K562 (cell line): ENCODE measurements at regions not wholly inside any gene's neighbourhood (a gene's known extent, or its start where the extent isn't known, plus 50 kb on each side); places are given as distances from the start of the nearest gene placed in this dataset.

Experiments used
- ATAC-seq: fragments of 200-7000 bp; cut with Tn5 transposase; 3 replicates; pipeline ENCODE4 v1.9.1; 2020; ENCODE audit warnings: moderate library complexity
- BruUV-seq: library from RNA; stranded (reverse); fragments of 400-500 nt; replicated peaks from 2 replicates; lab custom pipeline; 2021; lab: Mats Ljungman, UMichigan
- CTCF ChIA-PET: fragments of 300-600 bp; formaldehyde crosslinking; extraction: SDS; loops from one replicate; lab custom pipeline; 2021; ENCODE audit warnings: low intra/inter-chr PET ratio; lab: Yijun Ruan, JAX
- POLR2A ChIA-PET: fragments of 300-600, 350-650 bp; sonication (Branson Sonifier 250); formaldehyde crosslinking; extraction: SDS; loops from one replicate; lab custom pipeline; 2021; ENCODE audit warnings: antibody characterized with exemption, inconsistent platforms; lab: Yijun Ruan, JAX
- DNase-seq, 4 experiments: peaks; one replicate each; pipeline versions ENCODE4 v3.0.0 to v3.0.0-alpha.2; 2011 to 2018; ENCODE audit warnings: low spot score in 3 of 4, mixed read lengths in 3 of 4; ENCODE audit errors: extremely low read depth in 1 of 4
- FAIRE-seq: peaks from 2 replicates; lab custom pipeline; 2011; peaks lifted over from hg19 to GRCh38; lab: Jason Lieb, UNC
- H2AFZ ChIP-seq: 2 replicates; pipeline ENCODE4 v1.6.0; 2011; ENCODE audit warnings: low read depth, low read length, control low read depth, inconsistent platforms
- H3K27ac ChIP-seq: fragments of 200-600 bp; 3 replicates; pipeline ENCODE4 v1.8.0; 2011; ENCODE audit warnings: low read depth, mild to moderate bottlenecking, control low read depth, inconsistent platforms, low read length, moderate library complexity, mixed read lengths; ENCODE audit errors: extremely low read depth
- H3K27me3 ChIP-seq, 2 experiments: fragments of 300-600 bp in 1 of 2; 2 replicates in 1 of 2; 3 replicates in 1 of 2; pipeline versions ENCODE4 v1.6.0 to v1.8.0; 2011; ENCODE audit warnings: inconsistent platforms in 2 of 2, low read length in 2 of 2, mild to moderate bottlenecking in 1 of 2, mixed read lengths in 1 of 2, moderate library complexity in 1 of 2; ENCODE audit not compliant: control insufficient read depth in 2 of 2, insufficient read depth in 2 of 2
- H3K36me3 ChIP-seq: fragments of 300-600 bp; 3 replicates; pipeline ENCODE4 v1.8.0; 2011; ENCODE audit warnings: mild to moderate bottlenecking, low read length, inconsistent platforms; ENCODE audit not compliant: control insufficient read depth, insufficient read depth
- H3K4me1 ChIP-seq, 2 experiments: fragments of 200-600 bp in 1 of 2; replicated peaks in 1 of 2; 2 replicates in 1 of 2; 3 replicates in 1 of 2; pipeline versions ENCODE4 v1.5.1 to v1.8.0; 2011; ENCODE audit warnings: inconsistent platforms in 2 of 2, low read length in 2 of 2, mild to moderate bottlenecking in 1 of 2, mixed read lengths in 1 of 2, moderate library complexity in 1 of 2; ENCODE audit not compliant: control insufficient read depth in 2 of 2, insufficient read depth in 2 of 2
- H3K4me2 ChIP-seq: 2 replicates; pipeline ENCODE4 v1.6.1; 2011; ENCODE audit warnings: low read length, control low read depth, inconsistent platforms, mixed read lengths; ENCODE audit not compliant: insufficient read depth
- H3K4me3 ChIP-seq: fragments of 200-600 bp; sonication (generic), shearing (Covaris generic); 2 replicates; pipeline ENCODE4 v1.5.1; 2016; ENCODE audit warnings: control low read depth, inconsistent platforms
- H3K79me2 ChIP-seq: fragments of 200-600 bp; 3 replicates; pipeline ENCODE4 v1.8.0; 2011; ENCODE audit warnings: low read length, inconsistent platforms; ENCODE audit not compliant: control insufficient read depth, insufficient read depth
- H3K9ac ChIP-seq, 2 experiments: 2 replicates each; pipeline versions ENCODE4 v1.6.0 to v1.6.1; 2011; ENCODE audit warnings: low read depth in 2 of 2, low read length in 2 of 2, control low read depth in 1 of 2, inconsistent platforms in 1 of 2, mild to moderate bottlenecking in 1 of 2, mixed read lengths in 1 of 2; ENCODE audit not compliant: insufficient read depth in 1 of 2
- H3K9me1 ChIP-seq: one replicate; pipeline ENCODE4 v1.6.0; 2011; ENCODE audit warnings: inconsistent platforms, mild to moderate bottlenecking, low read length, moderate library complexity; ENCODE audit not compliant: control insufficient read depth, insufficient read depth
- H3K9me3 ChIP-seq: replicated peaks from 2 replicates; pipeline ENCODE4 v1.5.1; 2011; ENCODE audit warnings: low read depth, low read length, inconsistent platforms; ENCODE audit not compliant: control insufficient read depth, insufficient read depth
- H4K20me1 ChIP-seq: replicated peaks from 2 replicates; pipeline ENCODE4 v1.6.1; 2011; ENCODE audit warnings: low read length, inconsistent platforms, mixed read lengths; ENCODE audit not compliant: control insufficient read depth, insufficient read depth
- DIDO1 ChIP-seq: fragments of 450-650 bp; IDR thresholded peaks from 2 replicates; pipeline ENCODE4 v1.6.1; 2016; ENCODE audit warnings: low read depth, missing biosample characterization, missing genetic modification characterization
- ELF2 ChIP-seq: fragments of 250-450 bp; sonication (Bioruptor Pico); IDR thresholded peaks from 2 replicates; pipeline ENCODE4 v1.5.0; 2021; ENCODE audit warnings: mild to moderate bottlenecking
- EWSR1 ChIP-seq: fragments of 450-650 bp; IDR thresholded peaks from 2 replicates; pipeline ENCODE4 v1.6.1; 2018; ENCODE audit warnings: borderline replicate concordance, mild to moderate bottlenecking, low read depth, moderate library complexity; ENCODE audit not compliant: partially characterized antibody
- HEY1 ChIP-seq: fragments of 250-450 bp; sonication (Bioruptor Pico); IDR thresholded peaks from 2 replicates; pipeline ENCODE4 v1.5.0; 2020; ENCODE audit warnings: mild to moderate bottlenecking, moderate library complexity, borderline replicate concordance
- HLTF ChIP-seq: fragments of 450-650 bp; IDR thresholded peaks from 2 replicates; pipeline ENCODE4 v1.6.1; 2016
- HMG20B ChIP-seq: fragments of 250-450 bp; sonication (Bioruptor Pico); IDR thresholded peaks from 2 replicates; pipeline ENCODE4 v1.5.0; 2021; ENCODE audit warnings: mild to moderate bottlenecking
- MCM7 ChIP-seq, 2 experiments: fragments of 450-650 bp; IDR thresholded peaks; 2 replicates each; pipeline ENCODE4 v1.6.1; 2016 to 2018
- MTA3 ChIP-seq: fragments of 450-650 bp; formaldehyde crosslinking; IDR thresholded peaks from 2 replicates; pipeline ENCODE4 v1.6.1; 2017; ENCODE audit warnings: mild to moderate bottlenecking, borderline replicate concordance
- PCBP2 ChIP-seq: fragments of 200-400 bp; formaldehyde crosslinking; IDR thresholded peaks from 2 replicates; pipeline ENCODE4 v1.6.1; 2018; ENCODE audit warnings: low read length, low read depth, mild to moderate bottlenecking, moderate library complexity; ENCODE audit not compliant: poor library complexity, severe bottlenecking
- TSC22D4 ChIP-seq: fragments of 450-650 bp; IDR thresholded peaks from 2 replicates; pipeline ENCODE4 v1.6.1; 2016; ENCODE audit warnings: missing genetic modification characterization, missing biosample characterization, control low read depth
- YBX1 ChIP-seq: fragments of 450-650 bp; IDR thresholded peaks from 2 replicates; pipeline ENCODE4 v1.7.1; 2016; ENCODE audit warnings: mild to moderate bottlenecking
- YY1 ChIP-seq, 3 experiments: IDR thresholded peaks; 2 replicates each; pipeline ENCODE4 v1.6.1; 2011; ENCODE audit warnings: low read length in 2 of 3, mild to moderate bottlenecking in 2 of 3, moderate library complexity in 2 of 3, borderline replicate concordance in 1 of 3, control low read depth in 1 of 3, low read depth in 1 of 3; ENCODE audit not compliant: insufficient read depth in 3 of 3, insufficient replicate concordance in 2 of 3, control insufficient read depth in 1 of 3, insufficient read length in 1 of 3; ENCODE audit errors: extremely low read depth in 1 of 3
- ZFX ChIP-seq: sonication (generic); formaldehyde crosslinking; IDR thresholded peaks from 2 replicates; pipeline ENCODE4 v1.8.0; 2022; ENCODE audit warnings: mild to moderate bottlenecking, missing genetic modification reagents, moderate library complexity
- ZMIZ1 ChIP-seq, 2 experiments: fragments of 150-350 bp in 1 of 2; IDR thresholded peaks; 2 replicates each; pipeline ENCODE4 v1.6.1; 2012 to 2016; ENCODE audit warnings: low read depth in 2 of 2, low read length in 2 of 2, mild to moderate bottlenecking in 1 of 2, moderate library complexity in 1 of 2
- ZNF263 ChIP-seq: sonication (generic); formaldehyde crosslinking; IDR thresholded peaks from 2 replicates; pipeline ENCODE4 v1.8.0; 2022; ENCODE audit warnings: mild to moderate bottlenecking, missing genetic modification reagents, borderline replicate concordance
- ZNF717 ChIP-seq: fragments of 250-450 bp; sonication (Bioruptor Pico); IDR thresholded peaks from 2 replicates; pipeline ENCODE4 v1.5.0; 2021
- ZNF740 ChIP-seq, 3 experiments: fragments of 200-800 bp in 1 of 3; sonication (Bioruptor generic) in 1 of 3; sonication (generic) in 1 of 3; formaldehyde crosslinking in 1 of 3; IDR thresholded peaks; 2 replicates each; pipeline versions ENCODE4 v1.6.1 to v1.8.0; 2016 to 2022; ENCODE audit warnings: mild to moderate bottlenecking in 2 of 3, missing compliant biosample characterization in 2 of 3, missing genetic modification characterization in 2 of 3, missing genetic modification reagents in 1 of 3
- ZNF77 ChIP-seq: fragments of 250-450 bp; sonication (Bioruptor Pico); IDR thresholded peaks from 2 replicates; pipeline ENCODE4 v1.5.0; 2020
- WGBS: fragments of 100-300 bp; shearing (Covaris generic); methylation state at CpG from one replicate; pipeline ENCODE4 v1.1.6; 2016; ENCODE audit warnings: low coverage, mixed read lengths; ENCODE audit not compliant: insufficient coverage; ENCODE audit errors: missing lambda C conversion rate; 5-methylcytosine and 5-hydroxymethylcytosine counted together
- in situ Hi-C: fragments of 300-500 bp; cut with MboI; formaldehyde crosslinking; loops from 4 replicates; pipeline ENCODE4 v1.15.0; 2018; ENCODE audit warnings: inconsistent platforms, mixed read lengths
- intact Hi-C: fragments of 100-400 bp; cut with micrococcal nuclease; formaldehyde crosslinking; loops from 2 replicates; pipeline ENCODE4 v1.14.2; 2022

- TF ChIP-seq ZNF740 (CRISPR knock-in tag; IDR thresholded peaks at IDR 0.05) (no peak), ZNF740 (tag; IDR thresholded peaks at IDR 0.05) (no peak), EWSR1 (no peak), ZNF77 (CRISPR knock-in tag) (no peak), ZNF717 (CRISPR knock-in tag) (no peak), HMG20B (CRISPR knock-in tag) (no peak), ZMIZ1 (IDR thresholded peaks at IDR 0.05; ENCODE audit: low read depth in 2 of 2, low read length in 2 of 2) (no peak)
Measured at GRCh38 chr5:174596429-174596828, 128.0 kb upstream of the MSX2 start (continued).

- no peak overlapping the region for H2AFZ ChIP-seq
- CTCF ChIA-PET, result no interaction called here
- H3K9me3 ChIP-seq, result no peaks in the 10 kb centered on the region
- H3K27me3 ChIP-seq, result peaks cover 4 to 8% of the 10 kb centered on the region in 2 experiments; a peak in 2 of 5 replicates
- H4K20me1 ChIP-seq, result no peaks in the 10 kb centered on the region
- no peaks in the 10 kb centered on the region for H3K36me3 ChIP-seq
- H3K79me2 ChIP-seq, result no peaks in the 10 kb centered on the region
- BruUV-seq, result no TSS peak
- in situ Hi-C loops, result no loop called here
- H3K27ac ChIP-seq, result no peak overlapping the region
- intact Hi-C loops, result no loop called here
- H3K4me3 ChIP-seq, result no peak overlapping the region
- H3K9ac ChIP-seq, result no peak overlapping the region
- H3K4me1 ChIP-seq, result no peaks in the 10 kb centered on the region
- TF ChIP-seq ZFX (CRISPR knock-in tag) (no peak), TSC22D4 (no peak), HLTF (no peak), DIDO1 (tag) (no peak), PCBP2 (no peak), ZNF263 (no peak), YBX1 (no peak), MCM7 (IDR thresholded peaks at IDR 0.05) (no peak), YY1 (IDR thresholded peaks at IDR 0.05; ENCODE audit: borderline replicate concordance in 1 of 3, control insufficient read depth in 1 of 3, extremely low read depth in 1 of 3, insufficient read depth in 3 of 3, insufficient read length in 1 of 3, insufficient replicate concordance in 2 of 3, low read depth in 1 of 3, low read length in 2 of 3) (no peak), MTA3 (no peak), ELF2 (no peak), HEY1 (CRISPR knock-in tag) (no peak)
- no peak for ATAC-seq
- WGBS, result under 1% methylated on average over 6 of the region's 6 CpGs
- DNase-seq, result no peak
- H3K9me1 ChIP-seq, result no peaks in the 10 kb centered on the region
- H3K4me2 ChIP-seq, result no peak overlapping the region
- POLR2A ChIA-PET, result no interaction called here
- FAIRE-seq, result no peak
Measured at GRCh38 chr5:174599992-174600391, 124.4 kb upstream of the MSX2 start.
